Esophagus squamous epithelium (tissue), 5 donors: ENCODE measurements at regions not wholly inside any gene's neighbourhood (a gene's known extent, or its start where the extent isn't known, plus 50 kb on each side); places are given as distances from the start of the nearest gene placed in this dataset.

ENCODE experiments used
- DNase-seq: peaks from one replicate; lab custom pipeline; 2025; lab: John Stamatoyannopoulos, UW
- H3K27ac ChIP-seq, 4 donors: fragments of 200-600 bp; sonication (generic); one replicate each; pipeline ENCODE4 v1.5.1; 2016 to 2019; ENCODE audit warnings: mild to moderate bottlenecking in 1 of 4
- H3K27me3 ChIP-seq, 4 donors: fragments of 200-600 bp; sonication (generic); 1 replicate in 3 of 4; 2 replicates in 1 of 4; pipeline versions ENCODE4 v1.5.1 to v1.6.0; 2017 to 2021; ENCODE audit warnings: antibody characterized with exemption in 1 of 4
- H3K36me3 ChIP-seq, 3 donors: fragments of 200-600 bp; sonication (generic); one replicate each; pipeline ENCODE4 v1.5.1; 2016 to 2019
- H3K4me1 ChIP-seq, 3 donors: fragments of 200-600 bp; sonication (generic); one replicate each; pipeline ENCODE4 v1.5.1; 2017 to 2019
- H3K4me3 ChIP-seq, 4 donors: fragments of 200-600 bp; sonication (generic); 1 replicate in 3 of 4; 2 replicates in 1 of 4; pipeline ENCODE4 v1.5.1; 2016 to 2019; ENCODE audit warnings: mild to moderate bottlenecking in 2 of 4, moderate library complexity in 1 of 4
- H3K9me3 ChIP-seq, 3 donors: fragments of 200-600 bp; sonication (generic); one replicate each; pipeline ENCODE4 v1.5.1; 2016 to 2019
- POLR2A ChIP-seq, 4 donors: fragments of 450-650 bp; IDR thresholded peaks; one replicate each; pipeline ENCODE4 v1.6.1; 2017; ENCODE audit warnings: antibody characterized with exemption in 4 of 4, mild to moderate bottlenecking in 4 of 4, moderate library complexity in 3 of 4
- WGBS, 2 donors: methylation state at CpG; one replicate each; pipeline ENCODE4 v1.1.5; 2018; 5-methylcytosine and 5-hydroxymethylcytosine counted together
- intact Hi-C: fragments of 100-400 bp; cut with DNase I; formaldehyde crosslinking; loops from one replicate; pipeline ENCODE4 v1.15.0; 2022
- TF ChIP-seq, protein P1 (sequence below), 6 experiments: fragments of 450-650 bp in 4 of 6; fragments of 200-600 bp in 2 of 6; sonication (generic) in 2 of 6; IDR thresholded peaks; one replicate each; pipeline ENCODE4 v1.5.1; 2016 to 2019; ENCODE audit warnings: antibody characterized with exemption in 6 of 6, mild to moderate bottlenecking in 4 of 6, moderate library complexity in 4 of 6
- donor health status: DM: yes; HTN: yes; CAD: no.

DNA sequence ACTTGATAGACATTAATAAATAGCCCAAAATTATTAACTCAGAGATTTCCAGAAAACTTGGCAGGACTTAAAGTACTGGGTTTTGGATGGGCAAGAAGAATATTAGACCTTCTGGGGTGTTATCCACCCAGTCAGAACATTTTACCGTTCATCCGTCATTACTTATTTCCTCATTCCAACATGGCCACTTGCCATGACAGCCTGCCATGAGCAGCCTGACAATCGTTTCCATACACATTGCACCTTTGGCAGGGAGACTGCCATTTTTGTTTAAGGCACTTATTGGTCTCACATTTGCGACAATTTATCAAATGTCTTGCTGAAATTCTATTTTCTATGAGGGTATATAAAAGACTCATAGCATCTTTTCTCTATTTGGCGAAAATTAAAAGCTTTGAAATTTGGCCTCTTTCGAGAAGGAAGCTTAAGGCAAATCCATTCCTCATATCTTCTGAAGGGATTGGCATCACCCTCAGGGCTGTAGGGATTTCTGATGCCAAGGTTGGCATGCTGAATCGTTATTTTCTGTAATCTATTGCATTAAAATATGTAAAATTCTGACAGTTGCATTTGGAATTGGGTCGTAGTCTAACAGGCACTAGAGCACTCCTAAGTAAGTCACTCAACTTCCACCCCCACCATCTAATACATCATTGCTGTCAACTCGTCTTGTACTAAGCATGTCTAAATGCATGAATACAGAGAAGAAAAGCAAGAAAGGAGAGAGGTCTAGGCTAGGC is 406.3 kb upstream of the PIK3C3 start:
- H3K4me3 ChIP-seq, result no peak overlapping the region
- H3K36me3 ChIP-seq, result no peaks in the 10 kb centered on the region
- H3K4me1 ChIP-seq, result peaks cover 0 to 2% (median 0%) of the 10 kb centered on the region in 3 donors
- no peak for TF ChIP-seq POLR2A (IDR thresholded peaks at IDR 0.05)
- TF ChIP-seq, protein P1, sequence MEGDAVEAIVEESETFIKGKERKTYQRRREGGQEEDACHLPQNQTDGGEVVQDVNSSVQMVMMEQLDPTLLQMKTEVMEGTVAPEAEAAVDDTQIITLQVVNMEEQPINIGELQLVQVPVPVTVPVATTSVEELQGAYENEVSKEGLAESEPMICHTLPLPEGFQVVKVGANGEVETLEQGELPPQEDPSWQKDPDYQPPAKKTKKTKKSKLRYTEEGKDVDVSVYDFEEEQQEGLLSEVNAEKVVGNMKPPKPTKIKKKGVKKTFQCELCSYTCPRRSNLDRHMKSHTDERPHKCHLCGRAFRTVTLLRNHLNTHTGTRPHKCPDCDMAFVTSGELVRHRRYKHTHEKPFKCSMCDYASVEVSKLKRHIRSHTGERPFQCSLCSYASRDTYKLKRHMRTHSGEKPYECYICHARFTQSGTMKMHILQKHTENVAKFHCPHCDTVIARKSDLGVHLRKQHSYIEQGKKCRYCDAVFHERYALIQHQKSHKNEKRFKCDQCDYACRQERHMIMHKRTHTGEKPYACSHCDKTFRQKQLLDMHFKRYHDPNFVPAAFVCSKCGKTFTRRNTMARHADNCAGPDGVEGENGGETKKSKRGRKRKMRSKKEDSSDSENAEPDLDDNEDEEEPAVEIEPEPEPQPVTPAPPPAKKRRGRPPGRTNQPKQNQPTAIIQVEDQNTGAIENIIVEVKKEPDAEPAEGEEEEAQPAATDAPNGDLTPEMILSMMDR (IDR thresholded peaks at IDR 0.05), result no peak
- no peaks in the 10 kb centered on the region for H3K9me3 ChIP-seq
- no peak overlapping the region for H3K27ac ChIP-seq
- H3K27me3 ChIP-seq, result no peaks in the 10 kb centered on the region
- no peak for DNase-seq
- 27 to 31% methylated on average over 9 of the region's 9 CpGs for WGBS, 2 donors
- intact Hi-C loops, result no loop called here

DNA sequence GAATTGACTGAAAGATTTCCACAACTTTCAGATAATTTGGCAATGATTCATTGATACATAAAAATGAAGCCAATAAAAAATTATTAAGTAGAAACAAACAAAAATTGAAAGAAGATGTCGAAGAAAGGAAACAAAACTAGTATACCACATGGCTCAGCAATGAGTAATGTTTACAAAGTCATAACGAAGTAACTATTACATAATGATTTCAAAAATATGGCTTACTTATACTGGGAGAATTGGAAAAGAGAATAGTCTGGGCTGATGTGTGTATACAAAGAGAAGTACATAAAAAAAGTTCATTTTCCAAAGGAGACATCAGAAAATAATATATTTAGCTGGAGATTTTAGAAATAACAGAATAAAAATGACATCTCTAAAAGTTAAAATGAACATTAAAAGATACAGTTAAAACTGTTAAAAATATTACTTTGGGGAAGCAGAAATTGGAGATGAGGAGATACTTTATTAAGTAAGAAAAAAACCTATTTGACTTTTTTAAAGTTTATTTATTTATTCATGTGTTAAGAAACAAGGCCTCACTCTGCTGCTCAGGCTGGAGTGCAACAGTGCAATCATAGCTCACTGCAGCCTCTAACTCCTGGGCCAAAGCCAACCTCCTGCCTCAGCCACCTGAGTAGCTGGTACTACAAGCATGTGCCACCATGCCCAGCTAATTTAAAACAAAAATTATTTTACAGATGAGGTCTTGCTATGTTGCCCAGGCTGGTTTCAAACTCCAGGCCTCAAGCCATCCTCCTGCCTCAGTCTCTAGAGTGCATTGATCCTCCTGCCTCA is 409.7 kb upstream of the PIK3C3 start:
- H3K4me1 ChIP-seq, result peaks cover 0 to 2% (median 0%) of the 10 kb centered on the region in 3 donors
- intact Hi-C loops, result no loop called here
- H3K36me3 ChIP-seq, result no peaks in the 10 kb centered on the region
- H3K27ac ChIP-seq, result no peak overlapping the region
- H3K27me3 ChIP-seq, result no peaks in the 10 kb centered on the region
- DNase-seq, result no peak
- 43 to 53% methylated on average over 2 of the region's 2 CpGs for WGBS, 2 donors
- TF ChIP-seq, protein P1 (IDR thresholded peaks at IDR 0.05), result no peak
- no peak for TF ChIP-seq POLR2A (IDR thresholded peaks at IDR 0.05)
- H3K9me3 ChIP-seq, result no peaks in the 10 kb centered on the region
- H3K4me3 ChIP-seq, result no peak overlapping the region

DNA sequence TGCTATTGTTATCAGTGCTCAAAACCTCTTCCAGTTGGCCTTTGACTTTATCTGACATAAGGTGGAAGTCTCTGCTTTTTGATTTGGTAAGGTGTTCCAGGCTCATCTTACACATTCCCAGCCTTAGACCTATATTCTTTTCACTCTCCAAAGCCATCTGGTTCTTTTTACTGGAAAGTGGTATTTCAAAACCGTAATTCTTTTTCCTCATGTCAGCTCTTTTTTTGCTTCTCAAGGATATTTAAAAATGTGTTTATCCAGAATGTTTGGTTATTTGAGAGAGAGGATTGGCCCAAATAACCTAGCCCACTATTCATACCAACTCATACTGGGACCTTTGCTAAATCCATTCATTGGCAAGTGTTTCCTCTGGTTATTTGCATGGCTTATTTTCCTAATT is 411.2 kb upstream of the PIK3C3 start:
- no peaks in the 10 kb centered on the region for H3K9me3 ChIP-seq
- no peak for TF ChIP-seq POLR2A (IDR thresholded peaks at IDR 0.05)
- TF ChIP-seq, protein P1 (IDR thresholded peaks at IDR 0.05), result no peak
- H3K27me3 ChIP-seq, result no peaks in the 10 kb centered on the region
- WGBS, 2 donors, result 71 to 76% methylated on average over 1 of the region's 1 CpG
- peaks cover 0 to under 1% (median 0%) of the 10 kb centered on the region in 3 donors for H3K4me1 ChIP-seq
- intact Hi-C loops, result no loop called here
- no peak for DNase-seq
- H3K4me3 ChIP-seq, result no peak overlapping the region
- no peaks in the 10 kb centered on the region for H3K36me3 ChIP-seq
- no peak overlapping the region for H3K27ac ChIP-seq

DNA sequence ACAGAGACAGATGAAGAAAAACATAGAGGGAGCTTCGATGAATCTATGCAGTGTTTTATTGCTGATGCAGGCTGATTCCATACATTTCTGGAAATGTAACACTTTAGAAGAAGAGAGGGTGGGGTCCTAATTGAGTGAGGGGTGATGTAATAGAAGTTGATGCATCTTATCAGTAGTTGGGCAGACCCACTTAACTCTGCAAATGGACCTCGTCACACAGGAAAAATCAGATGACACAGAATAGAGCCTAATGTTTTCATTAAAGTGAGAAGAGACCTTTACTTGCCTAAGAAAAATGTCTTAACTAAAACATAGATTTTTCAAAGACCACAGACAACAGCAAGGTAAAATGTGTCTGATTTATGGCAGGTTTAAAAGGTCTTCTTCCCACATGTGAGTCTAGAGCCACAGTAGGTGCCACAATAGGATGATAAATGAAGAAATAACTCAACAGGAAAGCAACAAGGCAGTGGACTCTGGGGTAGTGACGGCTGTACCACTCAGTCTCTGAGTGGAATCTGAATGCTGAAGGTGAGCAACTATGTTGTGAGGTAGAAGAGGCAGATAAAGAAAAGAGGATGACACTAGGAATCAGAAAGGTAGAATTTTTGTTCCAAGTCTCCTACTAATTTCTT is 414.7 kb upstream of the PIK3C3 start:
- Histone ChIP-seq H3K36me3 (no peaks in the 10 kb centered on the region), H3K9me3 (no peaks in the 10 kb centered on the region), H3K27me3 (no peaks in the 10 kb centered on the region), H3K27ac (no peak overlapping the region), H3K4me1 (no peaks in the 10 kb centered on the region), H3K4me3 (no peak overlapping the region)
- no peak for DNase-seq
- WGBS, 2 donors, result 65 to 79% methylated on average over 3 of the region's 3 CpGs
- intact Hi-C loops, result no loop called here
- TF ChIP-seq, protein P1 (IDR thresholded peaks at IDR 0.05), result no peak
- no peak for TF ChIP-seq POLR2A (IDR thresholded peaks at IDR 0.05)

DNA sequence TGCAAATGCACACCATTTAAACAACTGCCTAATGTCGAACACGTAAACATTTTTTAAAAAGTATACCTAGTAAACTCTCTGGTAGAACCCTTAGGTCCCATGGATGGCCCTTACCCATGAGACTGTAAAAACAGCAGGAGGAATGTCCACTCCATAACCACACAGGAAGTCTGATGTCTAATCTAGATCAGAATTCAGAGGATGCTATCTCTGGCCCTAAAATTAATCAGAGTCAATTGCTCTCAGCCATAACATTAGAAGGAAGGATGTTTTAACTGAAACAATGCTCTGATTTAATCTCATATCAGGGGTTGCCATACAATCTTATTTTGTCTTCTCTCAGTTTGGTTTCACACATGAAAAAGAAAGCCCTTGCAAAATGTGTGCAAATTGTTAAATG is 416.3 kb upstream of the PIK3C3 start:
- Histone ChIP-seq H3K9me3 (no peaks in the 10 kb centered on the region), H3K36me3 (no peaks in the 10 kb centered on the region), H3K4me3 (no peak overlapping the region), H3K27ac (no peak overlapping the region), H3K27me3 (no peaks in the 10 kb centered on the region), H3K4me1 (no peaks in the 10 kb centered on the region)
- no peak for DNase-seq
- intact Hi-C loops, result no loop called here
- no peak for TF ChIP-seq POLR2A (IDR thresholded peaks at IDR 0.05)
- TF ChIP-seq, protein P1 (IDR thresholded peaks at IDR 0.05), result no peak
- 90 to 92% methylated on average over 2 of the region's 2 CpGs for WGBS, 2 donors
